ENCODE measurements at regions not wholly inside any gene's neighbourhood (a gene's known extent, or its start where the extent isn't known, plus 50 kb on each side); places are given as distances from the start of the nearest gene placed in this dataset.
A peak's percentile ranks its signal among the peaks of the same experiment; 100 is the strongest.

GRCh38 chr16:52050418-52050817 is 496.5 kb downstream of the TOX3 start:
- Histone ChIP-seq H3K18ac (ENCODE audit: low read depth, low read length) (no peak overlapping the region), H4K5ac (ENCODE audit: low read depth, low read length) (no peak overlapping the region), H3K9ac (ENCODE audit: low read depth, low read length) (no peak overlapping the region), H3K4me3 (ENCODE audit: insufficient read depth, low read depth, low read length) (no peak overlapping the region), H3K27me3 (ENCODE audit: control insufficient read depth, insufficient read depth, low read length) (no peaks in the 10 kb centered on the region), H2AK5ac (ENCODE audit: low read depth, low read length) (no peak overlapping the region), H2BK20ac (ENCODE audit: low read depth, low read length) (no peak overlapping the region), H3K27ac (ENCODE audit: insufficient read depth, low read length) (no peak overlapping the region), H3K79me1 (ENCODE audit: low read depth in 1 of 2, low read length in 2 of 2) (no peaks in the 10 kb centered on the region), H3K4me2 (ENCODE audit: low read depth, low read length) (no peak overlapping the region), H3K14ac (replicated peaks; ENCODE audit: low read depth, low read length) (no peak overlapping the region), H4K8ac (ENCODE audit: low read depth in 2 of 2, low read length in 2 of 2) (no peak overlapping the region), H3K9me3 (ENCODE audit: control insufficient read depth, insufficient read depth, low read length) (0 out of 2 replicates have a peak, but pooled peaks cover 2% of the 10 kb centered on the region), H2BK5ac (ENCODE audit: low read depth, low read length, poor library complexity, severe bottlenecking) (no peak overlapping the region), H2AK9ac (replicated peaks; ENCODE audit: low read depth, low read length, poor library complexity) (no peak overlapping the region), H3K36me3 (ENCODE audit: control insufficient read depth, insufficient read depth, low read length) (no peaks in the 10 kb centered on the region), H3K9me1 (ENCODE audit: insufficient read depth, low read length) (no peaks in the 10 kb centered on the region), H2BK15ac (ENCODE audit: low read depth, low read length) (no peak overlapping the region), H2BK120ac (ENCODE audit: low read depth, low read length) (no peak overlapping the region), H4K91ac (ENCODE audit: insufficient read depth, low read depth, low read length) (no peak overlapping the region), H3K4ac (ENCODE audit: low read depth, low read length) (no peak overlapping the region), H3K23ac (ENCODE audit: low read depth, low read length) (no peak overlapping the region), H4K20me1 (ENCODE audit: insufficient read depth, low read length) (no peaks in the 10 kb centered on the region), H2AFZ (replicated peaks; ENCODE audit: low read length, poor library complexity) (no peak overlapping the region), H3K4me1 (ENCODE audit: control insufficient read depth, insufficient read depth, low read length) (no peaks in the 10 kb centered on the region), H3K56ac (ENCODE audit: extremely low read depth, insufficient read depth, low read length) (no peak overlapping the region)
- no CpG with 5 or more reads among the region's 2 CpGs for WGBS, 2 experiments (ENCODE audit: extremely low coverage in 2 of 2, insufficient read length in 1 of 2)
- dilution Hi-C loops (cut with HindIII; ENCODE audit: low sequenced_read_pairs, unreplicated experiment) (no loop called here), in situ Hi-C loops (cut with MboI; ENCODE audit: low sequenced_read_pairs) (no loop called here), intact Hi-C loops (cut with micrococcal nuclease) (no loop called here)
- ChIA-PET CTCF (interaction anchor here (1.8 kb wide), 1 partner anchor 18 kb away, joined by 3 read pairs; no protein-coding TSS in a partner anchor), POLR2A (ENCODE audit: unreplicated experiment) (no interaction called here)
- peak; percentile 24 for DNase-seq
- BruUV-seq (replicated peaks) = no TSS peak
- TF ChIP-seq CTCF (conservative IDR thresholded peaks at IDR 0.05; ENCODE audit: low read depth, low read length) (no peak), BHLHE40 (IDR thresholded peaks at IDR 0.05; ENCODE audit: low read depth, low read length) (no peak), MAFK (IDR thresholded peaks at IDR 0.05; ENCODE audit: low read depth, low read length) (no peak), USF2 (IDR thresholded peaks at IDR 0.05; ENCODE audit: low read depth, low read length) (no peak), ELK1 (IDR thresholded peaks at IDR 0.05; ENCODE audit: borderline replicate concordance, low read depth, low read length) (no peak), MXI1 (IDR thresholded peaks at IDR 0.05; ENCODE audit: borderline replicate concordance, low read depth, low read length) (no peak), POLR2A (IDR thresholded peaks at IDR 0.05; ENCODE audit: low read depth, low read length) (no peak), RFX5 (IDR thresholded peaks at IDR 0.05; ENCODE audit: low read depth, low read length) (no peak), MAZ (IDR thresholded peaks at IDR 0.05; ENCODE audit: borderline replicate concordance, low read depth, low read length) (no peak), FOS (IDR thresholded peaks at IDR 0.05; ENCODE audit: low read depth, low read length) (no peak), CEBPB (IDR thresholded peaks at IDR 0.05; ENCODE audit: low read depth, low read length) (no peak), RAD21 (IDR thresholded peaks at IDR 0.05; ENCODE audit: low read length) (no peak), SMC3 (IDR thresholded peaks at IDR 0.05; ENCODE audit: low read depth, low read length) (no peak), CHD1 (IDR thresholded peaks at IDR 0.05; ENCODE audit: low read depth, low read length) (no peak), NFE2L2 (IDR thresholded peaks at IDR 0.05; ENCODE audit: low read depth, low read length) (no peak), RCOR1 (IDR thresholded peaks at IDR 0.05; ENCODE audit: insufficient replicate concordance, low read length) (no peak)
- no peak for ATAC-seq (ENCODE audit: low read depth)

Measured in IMR-90 (cell line).